HG03135 (cell line): ENCODE measurements at regions not wholly inside any gene's neighbourhood (a gene's known extent, or its start where the extent isn't known, plus 50 kb on each side); places are given as distances from the start of the nearest gene placed in this dataset.
"Not testable (repeated sequence)": the region's sequence is repeated elsewhere in the genome, so short reads cannot be mapped to it uniquely, and the experiment has no call there.

Source experiments
- ATAC-seq: cut with Tn5 transposase; IDR thresholded peaks from one replicate; pipeline ENCODE4 v1.9.1; 2021; ENCODE audit warnings: mild to moderate bottlenecking, moderate library complexity; ENCODE audit not compliant: unreplicated experiment

DNA sequence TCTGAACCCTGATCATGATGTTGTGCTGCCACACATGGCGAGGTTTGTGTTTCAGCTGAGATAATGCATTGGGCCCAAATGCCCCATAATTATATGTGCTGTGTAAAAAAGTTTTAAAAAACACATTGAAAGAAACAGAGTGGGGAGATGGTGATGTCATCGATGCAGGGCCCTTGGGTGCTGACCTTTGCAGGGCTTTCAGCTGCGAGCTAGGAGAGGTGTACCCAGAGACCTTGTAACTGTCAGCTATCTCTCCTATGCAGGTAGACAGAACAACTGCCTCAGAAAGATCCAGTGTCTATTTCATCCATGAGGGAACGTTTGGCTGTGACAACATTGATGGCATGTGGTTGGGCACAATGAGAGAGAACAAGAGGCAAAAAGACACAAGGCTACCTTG is 286.9 kb upstream of the CELF4 start:
- no peak for ATAC-seq

DNA sequence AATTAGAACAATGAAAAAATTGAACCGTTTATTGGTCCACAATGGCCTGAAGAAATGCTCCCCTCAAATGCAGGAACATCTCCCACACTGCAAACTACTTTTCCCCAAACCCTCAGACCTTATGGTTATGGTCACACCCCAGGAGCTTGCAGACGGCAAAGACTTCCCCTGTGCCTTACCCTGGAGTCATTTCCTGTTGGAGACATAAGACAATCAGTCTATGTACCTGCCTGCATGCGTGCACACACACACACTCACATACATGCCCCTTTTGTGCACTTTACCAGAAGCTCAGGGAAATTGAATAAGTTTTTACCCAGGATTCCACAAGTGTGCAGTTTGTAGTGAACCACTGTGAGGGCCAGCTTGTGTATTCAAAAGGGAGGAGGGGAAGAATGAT is 281.9 kb upstream of the CELF4 start:
- no peak for ATAC-seq

DNA sequence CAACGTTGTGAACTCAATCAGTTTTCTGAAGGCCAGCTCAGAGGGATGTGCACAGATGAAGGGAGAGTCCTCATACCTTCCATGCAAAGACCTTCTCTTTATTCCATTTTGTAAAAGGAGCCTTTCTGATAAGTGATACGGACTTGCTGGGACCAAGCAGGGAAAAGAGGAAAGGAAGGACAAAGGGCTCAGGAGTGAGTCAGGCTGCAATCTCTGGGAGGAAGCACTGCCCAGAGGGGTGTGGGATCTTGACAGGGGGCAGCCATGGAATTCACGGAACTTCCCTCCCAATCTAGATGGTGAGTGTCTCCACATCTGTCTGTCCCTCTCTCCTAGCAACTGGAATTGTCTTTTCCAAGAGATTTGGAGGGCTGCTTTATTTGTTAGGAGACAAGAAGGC is 281.4 kb upstream of the CELF4 start:
- ATAC-seq, result no peak

DNA sequence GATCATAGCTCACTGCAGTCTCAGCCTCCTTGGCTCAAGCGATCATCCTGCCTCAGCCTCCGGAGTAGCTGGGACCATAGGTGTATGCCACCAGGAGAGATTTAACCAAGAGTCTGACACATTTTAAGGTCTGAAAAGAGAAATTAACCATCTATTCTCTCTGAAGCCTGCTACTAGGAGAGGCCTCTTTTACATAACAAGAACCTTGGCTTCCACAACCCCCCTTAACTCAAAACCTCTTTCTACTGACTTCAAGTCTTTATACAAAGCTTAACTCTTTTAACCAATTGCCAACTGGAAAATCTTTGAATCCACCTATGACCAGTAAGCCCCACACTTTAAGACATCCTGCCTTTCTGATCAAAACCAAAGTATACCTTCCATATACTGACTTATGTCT is 279.9 kb upstream of the CELF4 start:
- no peak for ATAC-seq

DNA sequence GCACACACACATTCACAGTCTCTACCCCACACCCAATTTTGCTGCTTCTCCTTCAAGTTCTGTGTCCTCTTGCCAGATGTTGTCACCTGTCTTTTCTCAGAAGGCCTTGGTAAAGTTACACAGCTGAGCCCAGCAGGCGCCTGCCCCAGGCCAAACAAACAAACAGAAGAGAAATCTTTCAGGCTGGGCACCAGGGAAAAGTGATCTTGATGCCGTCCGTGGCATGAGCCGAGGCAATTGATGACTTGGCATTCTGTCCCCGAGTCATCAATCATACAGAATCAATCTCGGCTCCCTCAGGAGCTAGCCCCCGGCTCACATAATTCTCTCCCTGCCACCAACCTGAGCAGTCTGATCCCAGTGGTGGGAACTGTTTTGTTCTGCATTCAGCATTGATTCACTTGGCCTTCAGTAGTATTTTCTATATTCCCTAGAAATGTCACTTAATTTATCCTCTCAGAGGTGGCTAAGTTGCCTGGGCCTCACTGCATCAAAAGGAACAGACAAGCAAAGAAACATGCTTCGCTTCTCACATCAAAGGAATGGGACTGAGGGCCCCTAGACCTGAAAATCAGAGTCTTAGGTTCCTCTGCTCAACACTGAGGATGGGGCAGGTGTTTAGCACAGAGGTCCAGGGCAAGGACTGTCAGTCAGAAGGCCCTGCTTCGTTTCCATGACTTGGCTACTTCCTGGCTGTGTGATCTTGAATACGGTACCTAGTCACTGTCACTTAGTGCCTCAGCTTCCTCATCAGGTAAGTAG is 278.8 kb upstream of the CELF4 start:
- ATAC-seq, result no peak

DNA sequence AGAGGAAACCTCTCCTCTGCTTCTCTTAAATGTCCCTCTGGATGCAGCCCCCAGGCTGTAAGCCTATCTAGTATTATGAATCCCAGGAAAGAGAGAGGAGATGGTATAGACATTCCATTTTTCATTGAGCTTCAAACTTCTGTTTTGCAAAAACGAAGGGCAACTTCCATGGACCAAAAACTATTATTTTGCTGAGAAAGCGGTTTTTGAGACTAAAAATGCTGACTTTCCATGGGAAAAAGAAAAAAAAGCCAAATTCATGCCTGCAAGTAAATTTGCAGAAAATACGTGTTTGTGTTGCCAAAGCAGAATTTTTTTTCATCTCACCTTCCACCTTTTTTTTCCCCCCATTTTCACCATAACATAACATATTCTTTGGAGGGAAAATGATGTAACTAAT is 272.5 kb upstream of the CELF4 start:
- no peak for ATAC-seq

DNA sequence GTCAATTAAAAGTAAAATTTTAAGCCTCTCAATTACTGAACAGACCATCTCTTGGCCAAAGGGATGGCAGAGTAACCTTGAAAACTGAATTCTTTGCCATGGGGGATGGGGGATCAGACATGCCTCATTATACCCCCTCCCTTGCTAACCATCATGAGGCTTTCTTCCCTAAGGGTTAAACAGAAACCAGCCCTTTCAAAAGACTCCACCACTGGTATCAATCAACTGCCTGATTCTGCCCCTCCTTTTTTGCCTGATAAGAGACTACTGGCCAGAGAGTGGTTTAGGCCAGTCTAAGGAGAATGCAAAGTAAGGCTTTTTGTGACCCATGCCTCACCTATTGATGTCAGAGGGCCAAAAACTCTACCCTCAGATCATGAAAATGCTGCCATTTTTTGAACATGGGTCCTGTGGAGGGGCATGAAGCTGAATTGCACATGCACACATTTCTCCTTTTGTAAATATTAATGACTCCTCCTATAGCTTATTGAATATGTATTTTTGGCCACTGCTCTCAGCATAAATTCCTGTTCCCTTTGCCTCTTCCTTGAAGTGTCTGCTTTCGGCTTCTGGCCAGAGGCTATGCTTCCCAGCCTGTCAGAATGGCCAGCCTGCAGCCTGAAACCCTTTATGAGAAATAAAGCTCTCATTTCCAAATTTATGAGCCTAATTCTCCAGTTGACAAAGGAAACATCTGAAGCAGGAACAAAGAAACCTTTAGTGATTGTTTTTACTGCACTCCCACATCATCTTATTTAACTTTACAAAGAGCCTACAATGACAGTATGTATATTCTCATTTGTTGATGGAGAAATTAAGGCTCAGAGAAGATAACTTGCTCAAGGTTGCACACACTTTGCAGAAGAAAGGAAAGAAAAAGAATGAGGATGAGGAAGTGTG is 270.7 kb upstream of the CELF4 start:
- no peak for ATAC-seq

DNA sequence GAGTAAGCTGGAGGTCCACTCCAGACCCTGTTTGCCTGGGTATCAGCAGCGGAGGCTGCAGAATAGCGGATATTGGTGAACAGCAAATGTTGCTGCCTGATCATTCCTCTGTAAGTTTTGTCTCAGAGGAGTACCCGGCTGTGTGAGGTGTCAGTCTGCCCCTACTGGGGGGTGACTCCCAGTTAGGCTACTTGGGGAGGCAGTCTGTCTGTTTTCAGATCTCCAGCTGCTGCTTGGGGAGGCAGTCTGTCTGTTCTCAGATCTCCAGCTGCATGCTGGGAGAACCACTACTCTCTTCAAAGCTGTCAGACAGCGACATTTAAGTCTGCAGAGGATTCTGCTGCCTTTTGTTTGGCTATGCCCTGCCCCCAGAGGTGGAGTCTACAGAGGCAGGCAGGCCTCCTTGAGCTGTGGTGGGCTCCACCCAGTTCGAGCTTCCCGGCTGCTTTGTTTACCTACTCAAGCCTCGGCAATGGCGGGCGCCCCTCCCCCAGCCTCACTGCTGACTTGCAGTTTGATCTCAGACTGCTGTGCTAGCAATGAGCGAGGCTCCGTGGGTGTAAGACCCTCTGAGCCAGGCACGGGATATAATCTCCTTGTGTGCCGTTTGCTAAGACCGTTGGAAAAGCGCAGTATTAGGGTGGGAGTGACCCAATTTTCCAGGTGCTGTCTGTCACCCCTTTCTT is 266.6 kb upstream of the CELF4 start:
- not testable (repeated sequence) for ATAC-seq

DNA sequence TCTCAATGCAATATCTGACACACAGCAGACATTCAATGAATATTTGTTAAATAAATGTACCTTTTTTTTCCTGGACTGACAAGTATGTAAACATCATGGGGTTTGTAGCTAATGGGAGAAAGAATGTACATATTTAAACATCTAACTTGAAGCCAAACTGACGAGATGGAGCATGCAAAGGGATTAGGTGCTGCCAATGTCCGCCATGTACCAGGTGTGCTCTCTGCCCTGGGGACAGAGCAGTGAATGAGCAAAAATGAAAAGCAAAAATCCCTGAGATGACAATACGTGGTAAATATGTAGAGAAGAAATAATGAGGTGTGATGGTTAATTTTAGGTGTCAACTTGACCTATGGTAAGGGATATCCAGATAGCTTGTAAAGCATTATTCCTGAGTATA is 247.4 kb upstream of the CELF4 start:
- ATAC-seq, result no peak

DNA sequence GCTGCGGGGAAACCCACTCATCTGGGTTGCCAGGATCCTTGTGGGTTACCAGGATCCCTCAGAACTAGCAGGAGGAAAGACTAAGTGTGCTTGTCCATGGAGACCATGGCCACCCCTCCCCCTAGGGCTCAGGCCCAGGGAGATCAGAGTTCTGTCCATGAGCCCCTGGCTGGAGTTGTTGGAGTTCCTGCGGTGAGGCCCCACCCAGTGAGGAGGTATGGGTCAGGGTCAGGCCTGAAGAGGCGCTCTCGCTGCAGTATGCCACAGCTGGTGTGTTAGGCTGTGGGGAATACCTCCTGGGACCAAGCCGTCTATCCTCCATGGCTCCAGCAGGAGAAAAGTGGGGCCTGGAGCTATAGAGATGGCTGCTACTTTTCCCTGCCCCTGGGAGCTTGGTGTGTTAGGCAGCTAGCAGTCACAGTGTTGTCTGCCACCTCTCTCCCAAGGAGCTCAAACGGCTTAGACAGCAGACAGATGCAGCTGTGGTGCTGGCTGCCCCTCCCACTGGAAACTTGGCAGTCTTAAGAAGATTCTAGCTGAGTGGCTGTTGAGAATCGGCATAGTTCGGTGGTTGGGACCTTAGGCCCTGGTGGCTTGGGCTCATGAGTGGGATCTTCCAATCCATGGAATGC is 240.3 kb upstream of the CELF4 start:
- ATAC-seq, result no peak

DNA sequence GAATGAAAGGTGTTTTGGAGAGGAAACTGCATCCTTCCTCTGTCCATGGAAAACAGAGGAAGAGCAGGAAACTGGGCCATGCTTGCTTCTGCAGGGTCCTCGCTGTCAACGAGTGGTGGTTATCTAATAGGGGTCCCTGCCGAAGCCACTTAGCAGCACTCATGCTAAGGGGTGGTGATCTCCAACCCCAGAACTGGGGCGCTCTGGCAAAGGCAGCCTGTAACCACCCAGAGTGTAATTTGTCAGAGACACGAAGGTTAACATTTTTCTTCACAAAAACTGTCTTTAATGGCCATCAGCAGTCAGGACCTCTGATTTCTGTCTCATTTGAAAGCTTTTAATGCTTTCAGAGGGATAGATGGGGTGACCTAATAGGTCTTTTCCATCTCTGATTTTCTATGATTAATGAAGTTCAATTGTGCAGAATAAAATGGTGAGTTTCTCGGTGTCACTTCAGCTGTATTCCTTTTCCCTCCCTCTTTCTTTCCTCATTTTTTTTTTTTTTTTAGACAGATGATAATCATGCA is 231.3 kb upstream of the CELF4 start:
- no peak for ATAC-seq

DNA sequence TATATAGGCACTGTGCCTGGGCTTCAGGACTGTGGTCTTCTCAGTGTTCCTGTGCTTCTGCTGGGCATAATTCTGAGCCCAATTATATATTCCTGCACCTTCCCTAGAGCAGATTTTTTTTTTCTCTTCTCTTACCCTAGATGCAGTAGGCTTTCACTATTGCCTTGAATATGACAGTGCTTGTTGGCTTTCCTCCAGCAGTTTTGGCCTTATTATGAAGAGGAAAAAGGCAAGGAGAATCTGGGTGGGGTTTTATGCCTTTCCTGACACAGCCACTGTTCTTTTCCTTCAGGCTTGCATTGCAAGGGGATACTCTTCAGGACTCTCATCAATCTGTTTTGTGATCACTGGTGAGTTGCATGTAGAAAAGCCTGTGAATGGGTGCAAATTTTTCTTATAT is 221.9 kb upstream of the CELF4 start:
- ATAC-seq, result no peak

DNA sequence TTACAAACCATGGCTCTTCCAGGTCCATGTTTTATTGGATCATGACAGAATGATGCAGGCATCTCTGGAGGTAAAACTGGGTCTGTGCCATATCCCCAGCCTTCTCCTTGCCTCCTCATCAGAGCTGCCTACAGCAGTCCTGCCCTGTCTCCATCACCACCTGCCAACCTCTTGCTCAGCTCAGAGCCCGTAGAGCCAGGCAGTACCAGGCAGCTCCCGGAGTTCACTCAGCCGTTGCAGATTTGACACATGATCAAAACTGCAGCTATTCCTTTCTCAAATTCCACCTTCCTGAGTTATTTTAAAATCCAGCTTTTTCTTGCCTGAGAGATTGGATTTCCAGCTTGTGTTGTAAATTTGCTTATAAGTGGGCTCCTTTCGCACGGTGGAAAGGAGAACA is 218.2 kb upstream of the CELF4 start:
- no peak for ATAC-seq

DNA sequence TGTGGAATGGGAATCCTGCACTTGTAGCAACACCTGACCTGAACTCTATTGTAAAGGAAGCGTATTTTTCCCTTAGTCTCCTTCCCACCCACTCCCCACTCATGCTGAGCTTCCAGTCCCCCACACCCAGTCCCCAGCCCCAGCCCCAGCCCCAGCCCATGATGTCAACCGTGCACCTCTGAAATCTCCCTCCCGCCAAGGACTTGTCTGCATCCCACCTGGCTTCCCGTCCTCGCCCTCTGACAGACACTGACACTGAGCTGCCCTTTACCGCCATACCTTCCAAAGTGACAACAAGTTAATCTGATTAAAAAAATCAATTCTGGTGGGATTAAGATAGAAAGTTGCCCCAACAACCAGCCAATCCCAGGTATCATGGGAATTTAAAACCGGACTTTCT is 213.6 kb upstream of the CELF4 start:
- ATAC-seq, result no peak

DNA sequence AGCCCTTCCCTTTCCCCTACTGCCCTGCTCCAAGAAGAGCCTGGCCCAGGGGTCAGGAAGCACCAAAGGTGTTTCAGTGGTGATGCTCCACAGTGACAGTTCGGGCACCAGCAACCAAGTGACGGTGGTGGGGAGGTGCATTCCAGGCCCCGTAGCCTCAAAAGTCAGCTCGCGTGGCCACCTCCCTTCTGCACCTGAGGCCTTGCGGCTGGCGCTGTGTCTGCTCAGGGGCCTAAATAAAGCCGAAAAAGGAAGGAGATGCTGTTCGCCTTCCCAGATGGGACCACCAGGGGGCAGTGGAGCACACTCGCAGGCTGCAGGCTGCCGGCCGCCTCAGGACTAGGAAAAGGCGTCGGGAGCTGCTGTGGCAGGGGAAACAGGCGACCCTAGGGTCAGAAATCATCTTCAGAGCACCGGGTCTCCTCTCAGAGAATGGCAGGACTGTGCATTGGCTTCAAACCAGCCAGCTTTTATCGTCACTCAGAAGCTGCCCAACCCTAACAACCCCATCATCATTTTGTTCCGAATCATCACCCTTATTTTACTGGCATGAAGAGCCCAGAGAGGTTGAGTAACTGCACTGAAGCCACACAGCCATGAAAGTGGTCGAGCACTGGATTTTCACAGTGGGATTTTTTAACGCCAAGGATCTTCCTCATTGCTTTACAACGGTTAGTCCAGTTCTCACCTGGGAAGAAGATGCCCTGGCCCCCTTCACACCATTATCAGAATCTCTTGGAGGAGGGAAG is 213.0 kb upstream of the CELF4 start:
- no peak for ATAC-seq

DNA sequence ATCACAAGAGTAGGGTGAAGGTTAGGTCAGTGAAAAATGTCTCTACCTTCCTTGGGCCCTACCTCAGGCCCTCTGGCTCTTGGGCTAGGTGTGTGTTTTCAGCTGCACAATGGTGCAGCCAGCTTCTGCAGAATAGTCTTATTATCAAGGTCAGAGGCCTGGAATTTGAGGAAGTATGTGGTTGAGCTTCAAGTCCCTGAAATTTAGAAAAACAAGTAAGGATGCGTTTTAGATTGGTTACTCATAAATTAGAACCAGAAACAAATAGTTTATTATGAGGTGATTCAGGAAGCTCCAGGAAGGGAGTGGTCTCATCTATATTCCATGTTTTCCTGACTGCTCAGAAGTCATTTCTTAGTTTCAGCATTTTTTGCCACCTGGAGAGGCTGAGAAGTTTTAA is 204.2 kb upstream of the CELF4 start:
- ATAC-seq, result no peak

DNA sequence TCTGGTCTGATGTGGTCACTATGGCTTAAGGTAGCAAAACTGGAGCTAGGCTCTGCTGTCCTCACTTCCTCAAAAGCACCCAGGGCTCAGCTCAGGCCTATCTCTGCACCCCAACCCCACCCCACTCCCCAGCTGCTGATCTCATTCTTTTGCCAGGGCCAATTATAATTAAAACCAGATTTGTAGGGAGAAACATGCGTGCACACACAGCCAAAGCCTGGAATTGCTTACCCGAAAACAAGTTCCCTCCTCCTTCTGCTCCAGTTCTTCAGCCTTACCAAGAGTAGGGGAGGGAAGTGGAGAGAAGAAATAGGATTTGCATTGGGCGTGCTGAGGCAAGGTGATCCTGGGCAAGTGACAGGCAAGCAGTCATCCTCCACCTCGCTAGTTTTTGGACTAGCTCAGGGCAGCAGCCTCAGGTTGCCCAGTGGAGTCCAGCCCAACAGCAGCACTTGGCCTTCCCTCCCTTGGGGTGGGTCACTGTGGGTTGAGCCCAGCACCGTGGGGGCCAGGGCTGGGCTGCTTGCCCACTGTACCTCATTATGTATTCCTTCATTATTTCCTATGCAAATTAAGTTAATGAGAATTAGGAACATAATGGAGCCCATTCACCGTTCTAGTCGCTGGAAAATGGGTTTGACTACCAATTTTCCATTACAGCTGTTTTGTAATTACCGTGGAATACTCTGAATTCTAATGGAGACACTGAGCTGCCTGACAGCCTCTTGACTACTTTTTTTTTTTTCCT is 199.1 kb upstream of the CELF4 start:
- no peak for ATAC-seq

DNA sequence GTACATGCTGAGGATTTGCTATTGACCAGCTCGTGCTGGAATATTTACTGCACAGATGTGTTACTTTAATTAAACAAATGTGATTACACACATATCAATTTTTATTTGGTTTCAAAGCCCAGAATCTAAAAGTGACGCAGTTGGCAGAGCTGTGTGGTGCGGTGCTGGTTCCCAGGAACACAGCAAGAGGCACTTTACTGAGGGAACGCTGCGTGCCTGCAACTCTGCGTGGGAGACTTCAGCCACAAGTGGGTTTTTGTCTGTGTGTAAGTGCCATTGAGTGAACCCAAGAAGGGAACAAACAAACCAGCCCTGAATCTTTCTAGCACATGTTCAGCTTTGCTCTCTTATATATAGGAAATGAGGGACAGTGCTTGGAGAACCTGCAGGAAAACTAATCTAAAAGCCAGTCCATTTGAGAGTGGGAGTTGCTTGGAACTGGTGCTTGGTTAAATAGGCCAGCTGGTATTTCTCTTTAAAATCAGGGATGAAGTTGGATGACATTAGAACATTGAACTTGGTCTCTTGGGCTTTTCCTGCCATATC is 196.6 kb upstream of the CELF4 start:
- no peak for ATAC-seq

DNA sequence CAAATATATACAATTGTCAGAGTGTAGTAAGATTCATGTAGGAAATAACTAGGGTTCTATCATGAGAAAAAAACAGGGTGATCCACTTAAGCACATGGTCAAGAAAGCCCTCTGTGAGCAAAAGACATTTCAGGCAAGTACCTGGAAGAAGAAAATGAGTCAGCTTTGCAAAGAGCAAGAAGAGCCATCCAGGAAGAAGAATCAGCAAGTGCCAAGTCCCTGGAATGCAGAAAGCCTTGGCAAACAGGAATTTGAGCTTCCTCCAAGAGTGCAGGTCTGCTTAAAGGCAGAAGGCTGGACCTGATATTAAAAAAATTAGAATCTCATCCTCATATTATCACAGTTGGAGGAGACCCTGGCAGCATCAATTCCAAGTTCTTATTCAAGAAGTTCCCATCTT is 188.5 kb upstream of the CELF4 start:
- no peak for ATAC-seq
